ENCODE measurements at regions not wholly inside any gene's neighbourhood (a gene's known extent, or its start where the extent isn't known, plus 50 kb on each side); places are given as distances from the start of the nearest gene placed in this dataset.

- H3K27me3 ChIP-seq (ENCODE audit: insufficient read depth, low read length) = no peaks in the 10 kb centered on the region
- no peak overlapping the region for H3K4me3 ChIP-seq (ENCODE audit: low read length)
- H3K4me1 ChIP-seq (ENCODE audit: insufficient read depth, low read length) = no peaks in the 10 kb centered on the region
Measured at GRCh38 chr1:194517567-194517966, 1331.2 kb upstream of the B3GALT2 start.

GRCh38 chr1:194515916-194516315, 1329.5 kb upstream of the B3GALT2 start:
- H3K4me1 ChIP-seq (ENCODE audit: insufficient read depth, low read length) = no peaks in the 10 kb centered on the region
- no peak overlapping the region for H3K4me3 ChIP-seq (ENCODE audit: low read length)
- no peaks in the 10 kb centered on the region for H3K27me3 ChIP-seq (ENCODE audit: insufficient read depth, low read length)
- no peaks in the 10 kb centered on the region for H3K9me3 ChIP-seq (ENCODE audit: low read depth, low read length)

More at GRCh38 chr1:194517567-194517966, 1331.2 kb upstream of the B3GALT2 start:
- no peaks in the 10 kb centered on the region for H3K9me3 ChIP-seq (ENCODE audit: low read depth, low read length)

GRCh38 chr1:194512957-194513356, 1326.5 kb upstream of the B3GALT2 start:
- Histone ChIP-seq H3K27me3 (ENCODE audit: insufficient read depth, low read length) (no peaks in the 10 kb centered on the region), H3K4me1 (ENCODE audit: insufficient read depth, low read length) (no peaks in the 10 kb centered on the region), H3K9me3 (ENCODE audit: low read depth, low read length) (no peaks in the 10 kb centered on the region), H3K4me3 (ENCODE audit: low read length) (no peak overlapping the region)

- Histone ChIP-seq H3K27me3 (ENCODE audit: insufficient read depth, low read length) (no peaks in the 10 kb centered on the region), H3K4me1 (ENCODE audit: insufficient read depth, low read length) (no peaks in the 10 kb centered on the region), H3K4me3 (ENCODE audit: low read length) (no peak overlapping the region), H3K9me3 (ENCODE audit: low read depth, low read length) (no peaks in the 10 kb centered on the region)
Measured at GRCh38 chr1:194512345-194512744, 1325.9 kb upstream of the B3GALT2 start.

GRCh38 chr1:194503209-194503608, 1316.8 kb upstream of the B3GALT2 start:
- no peaks in the 10 kb centered on the region for H3K27me3 ChIP-seq (ENCODE audit: insufficient read depth, low read length)
- no peaks in the 10 kb centered on the region for H3K9me3 ChIP-seq (ENCODE audit: low read depth, low read length)
- H3K4me1 ChIP-seq (ENCODE audit: insufficient read depth, low read length) = no peaks in the 10 kb centered on the region
- no peak overlapping the region for H3K4me3 ChIP-seq (ENCODE audit: low read length)

GRCh38 chr1:194495434-194495833, 1309.0 kb upstream of the B3GALT2 start:
- Histone ChIP-seq H3K4me1 (ENCODE audit: insufficient read depth, low read length) (no peaks in the 10 kb centered on the region), H3K9me3 (ENCODE audit: low read depth, low read length) (no peaks in the 10 kb centered on the region), H3K4me3 (ENCODE audit: low read length) (no peak overlapping the region), H3K27me3 (ENCODE audit: insufficient read depth, low read length) (no peaks in the 10 kb centered on the region)

- Histone ChIP-seq H3K27me3 (ENCODE audit: insufficient read depth, low read length) (no peaks in the 10 kb centered on the region), H3K9me3 (ENCODE audit: low read depth, low read length) (no peaks in the 10 kb centered on the region), H3K4me3 (ENCODE audit: low read length) (no peak overlapping the region), H3K4me1 (ENCODE audit: insufficient read depth, low read length) (no peaks in the 10 kb centered on the region)
Measured at GRCh38 chr1:194487172-194487571, 1300.8 kb upstream of the B3GALT2 start.

GRCh38 chr1:194485432-194485831, 1299.0 kb upstream of the B3GALT2 start:
- Histone ChIP-seq H3K4me3 (ENCODE audit: low read length) (no peak overlapping the region), H3K27me3 (ENCODE audit: insufficient read depth, low read length) (no peaks in the 10 kb centered on the region), H3K9me3 (ENCODE audit: low read depth, low read length) (no peaks in the 10 kb centered on the region), H3K4me1 (ENCODE audit: insufficient read depth, low read length) (no peaks in the 10 kb centered on the region)

GRCh38 chr1:194478731-194479130, 1292.3 kb upstream of the B3GALT2 start:
- no peaks in the 10 kb centered on the region for H3K4me1 ChIP-seq (ENCODE audit: insufficient read depth, low read length)
- H3K9me3 ChIP-seq (ENCODE audit: low read depth, low read length) = no peaks in the 10 kb centered on the region
- H3K4me3 ChIP-seq (ENCODE audit: low read length) = no peak overlapping the region
- H3K27me3 ChIP-seq (ENCODE audit: insufficient read depth, low read length) = no peaks in the 10 kb centered on the region

GRCh38 chr1:194477908-194478307, 1291.5 kb upstream of the B3GALT2 start:
- H3K27me3 ChIP-seq (ENCODE audit: insufficient read depth, low read length) = no peaks in the 10 kb centered on the region
- H3K4me1 ChIP-seq (ENCODE audit: insufficient read depth, low read length) = no peaks in the 10 kb centered on the region
- H3K4me3 ChIP-seq (ENCODE audit: low read length) = no peak overlapping the region
- H3K9me3 ChIP-seq (ENCODE audit: low read depth, low read length) = no peaks in the 10 kb centered on the region

GRCh38 chr1:194476872-194477271, 1290.5 kb upstream of the B3GALT2 start:
- Histone ChIP-seq H3K4me3 (ENCODE audit: low read length) (no peak overlapping the region), H3K9me3 (ENCODE audit: low read depth, low read length) (no peaks in the 10 kb centered on the region), H3K27me3 (ENCODE audit: insufficient read depth, low read length) (no peaks in the 10 kb centered on the region), H3K4me1 (ENCODE audit: insufficient read depth, low read length) (no peaks in the 10 kb centered on the region)

GRCh38 chr1:194476351-194476750, 1289.9 kb upstream of the B3GALT2 start:
- no peaks in the 10 kb centered on the region for H3K4me1 ChIP-seq (ENCODE audit: insufficient read depth, low read length)
- no peaks in the 10 kb centered on the region for H3K27me3 ChIP-seq (ENCODE audit: insufficient read depth, low read length)
- no peaks in the 10 kb centered on the region for H3K9me3 ChIP-seq (ENCODE audit: low read depth, low read length)
- no peak overlapping the region for H3K4me3 ChIP-seq (ENCODE audit: low read length)

GRCh38 chr1:194474701-194475100, 1288.3 kb upstream of the B3GALT2 start:
- H3K4me1 ChIP-seq (ENCODE audit: insufficient read depth, low read length) = no peaks in the 10 kb centered on the region
- H3K4me3 ChIP-seq (ENCODE audit: low read length) = no peak overlapping the region
- H3K27me3 ChIP-seq (ENCODE audit: insufficient read depth, low read length) = no peaks in the 10 kb centered on the region
- H3K9me3 ChIP-seq (ENCODE audit: low read depth, low read length) = no peaks in the 10 kb centered on the region

- Histone ChIP-seq H3K4me1 (ENCODE audit: insufficient read depth, low read length) (no peaks in the 10 kb centered on the region), H3K4me3 (ENCODE audit: low read length) (no peak overlapping the region), H3K27me3 (ENCODE audit: insufficient read depth, low read length) (no peaks in the 10 kb centered on the region), H3K9me3 (ENCODE audit: low read depth, low read length) (no peaks in the 10 kb centered on the region)
Measured at GRCh38 chr1:194473766-194474165, 1287.4 kb upstream of the B3GALT2 start.

GRCh38 chr1:194469282-194469681, 1282.9 kb upstream of the B3GALT2 start:
- no peaks in the 10 kb centered on the region for H3K9me3 ChIP-seq (ENCODE audit: low read depth, low read length)
- H3K27me3 ChIP-seq (ENCODE audit: insufficient read depth, low read length) = no peaks in the 10 kb centered on the region
- H3K4me3 ChIP-seq (ENCODE audit: low read length) = no peak overlapping the region
- H3K4me1 ChIP-seq (ENCODE audit: insufficient read depth, low read length) = no peaks in the 10 kb centered on the region

- Histone ChIP-seq H3K4me3 (ENCODE audit: low read length) (no peak overlapping the region), H3K9me3 (ENCODE audit: low read depth, low read length) (no peaks in the 10 kb centered on the region), H3K4me1 (ENCODE audit: insufficient read depth, low read length) (no peaks in the 10 kb centered on the region), H3K27me3 (ENCODE audit: insufficient read depth, low read length) (no peaks in the 10 kb centered on the region)
Measured at GRCh38 chr1:194466706-194467105, 1280.3 kb upstream of the B3GALT2 start.

- no peak overlapping the region for H3K4me3 ChIP-seq (ENCODE audit: low read length)
- H3K4me1 ChIP-seq (ENCODE audit: insufficient read depth, low read length) = no peaks in the 10 kb centered on the region
- H3K27me3 ChIP-seq (ENCODE audit: insufficient read depth, low read length) = no peaks in the 10 kb centered on the region
- no peaks in the 10 kb centered on the region for H3K9me3 ChIP-seq (ENCODE audit: low read depth, low read length)
Measured at GRCh38 chr1:194447636-194448035, 1261.2 kb upstream of the B3GALT2 start.

Data from mononuclear cell (primary cell).